ENCODE measurements at regions not wholly inside any gene's neighbourhood (a gene's known extent, or its start where the extent isn't known, plus 50 kb on each side); places are given as distances from the start of the nearest gene placed in this dataset.

DNA sequence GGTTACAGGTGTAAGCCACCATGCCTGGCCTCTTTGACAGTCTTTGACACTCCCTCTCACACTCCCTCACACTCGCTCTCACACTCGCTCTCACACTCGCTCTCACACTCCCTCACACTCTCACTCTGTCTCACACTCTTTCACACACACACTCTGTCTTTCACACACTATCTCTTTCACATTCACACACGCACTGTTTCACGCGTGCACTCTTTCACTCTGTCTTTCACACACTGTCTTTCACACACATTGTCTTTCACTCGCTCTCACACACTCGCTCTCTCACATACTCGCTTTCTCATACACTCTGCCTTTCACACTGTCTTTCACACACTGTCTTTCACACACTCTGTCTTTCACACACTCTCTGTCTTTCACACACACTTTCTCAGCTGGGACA is 167.1 kb upstream of the CXCL13 start:
- TF ChIP-seq, protein P1, sequence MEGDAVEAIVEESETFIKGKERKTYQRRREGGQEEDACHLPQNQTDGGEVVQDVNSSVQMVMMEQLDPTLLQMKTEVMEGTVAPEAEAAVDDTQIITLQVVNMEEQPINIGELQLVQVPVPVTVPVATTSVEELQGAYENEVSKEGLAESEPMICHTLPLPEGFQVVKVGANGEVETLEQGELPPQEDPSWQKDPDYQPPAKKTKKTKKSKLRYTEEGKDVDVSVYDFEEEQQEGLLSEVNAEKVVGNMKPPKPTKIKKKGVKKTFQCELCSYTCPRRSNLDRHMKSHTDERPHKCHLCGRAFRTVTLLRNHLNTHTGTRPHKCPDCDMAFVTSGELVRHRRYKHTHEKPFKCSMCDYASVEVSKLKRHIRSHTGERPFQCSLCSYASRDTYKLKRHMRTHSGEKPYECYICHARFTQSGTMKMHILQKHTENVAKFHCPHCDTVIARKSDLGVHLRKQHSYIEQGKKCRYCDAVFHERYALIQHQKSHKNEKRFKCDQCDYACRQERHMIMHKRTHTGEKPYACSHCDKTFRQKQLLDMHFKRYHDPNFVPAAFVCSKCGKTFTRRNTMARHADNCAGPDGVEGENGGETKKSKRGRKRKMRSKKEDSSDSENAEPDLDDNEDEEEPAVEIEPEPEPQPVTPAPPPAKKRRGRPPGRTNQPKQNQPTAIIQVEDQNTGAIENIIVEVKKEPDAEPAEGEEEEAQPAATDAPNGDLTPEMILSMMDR (tag by site-specific recombination; IDR thresholded peaks at IDR 0.05), result no peak
- TF ChIP-seq, protein P2, sequence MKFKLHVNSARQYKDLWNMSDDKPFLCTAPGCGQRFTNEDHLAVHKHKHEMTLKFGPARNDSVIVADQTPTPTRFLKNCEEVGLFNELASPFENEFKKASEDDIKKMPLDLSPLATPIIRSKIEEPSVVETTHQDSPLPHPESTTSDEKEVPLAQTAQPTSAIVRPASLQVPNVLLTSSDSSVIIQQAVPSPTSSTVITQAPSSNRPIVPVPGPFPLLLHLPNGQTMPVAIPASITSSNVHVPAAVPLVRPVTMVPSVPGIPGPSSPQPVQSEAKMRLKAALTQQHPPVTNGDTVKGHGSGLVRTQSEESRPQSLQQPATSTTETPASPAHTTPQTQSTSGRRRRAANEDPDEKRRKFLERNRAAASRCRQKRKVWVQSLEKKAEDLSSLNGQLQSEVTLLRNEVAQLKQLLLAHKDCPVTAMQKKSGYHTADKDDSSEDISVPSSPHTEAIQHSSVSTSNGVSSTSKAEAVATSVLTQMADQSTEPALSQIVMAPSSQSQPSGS (tag by site-specific recombination; IDR thresholded peaks at IDR 0.05; ENCODE audit: low read depth), result no peak
- TF ChIP-seq, protein P3, sequence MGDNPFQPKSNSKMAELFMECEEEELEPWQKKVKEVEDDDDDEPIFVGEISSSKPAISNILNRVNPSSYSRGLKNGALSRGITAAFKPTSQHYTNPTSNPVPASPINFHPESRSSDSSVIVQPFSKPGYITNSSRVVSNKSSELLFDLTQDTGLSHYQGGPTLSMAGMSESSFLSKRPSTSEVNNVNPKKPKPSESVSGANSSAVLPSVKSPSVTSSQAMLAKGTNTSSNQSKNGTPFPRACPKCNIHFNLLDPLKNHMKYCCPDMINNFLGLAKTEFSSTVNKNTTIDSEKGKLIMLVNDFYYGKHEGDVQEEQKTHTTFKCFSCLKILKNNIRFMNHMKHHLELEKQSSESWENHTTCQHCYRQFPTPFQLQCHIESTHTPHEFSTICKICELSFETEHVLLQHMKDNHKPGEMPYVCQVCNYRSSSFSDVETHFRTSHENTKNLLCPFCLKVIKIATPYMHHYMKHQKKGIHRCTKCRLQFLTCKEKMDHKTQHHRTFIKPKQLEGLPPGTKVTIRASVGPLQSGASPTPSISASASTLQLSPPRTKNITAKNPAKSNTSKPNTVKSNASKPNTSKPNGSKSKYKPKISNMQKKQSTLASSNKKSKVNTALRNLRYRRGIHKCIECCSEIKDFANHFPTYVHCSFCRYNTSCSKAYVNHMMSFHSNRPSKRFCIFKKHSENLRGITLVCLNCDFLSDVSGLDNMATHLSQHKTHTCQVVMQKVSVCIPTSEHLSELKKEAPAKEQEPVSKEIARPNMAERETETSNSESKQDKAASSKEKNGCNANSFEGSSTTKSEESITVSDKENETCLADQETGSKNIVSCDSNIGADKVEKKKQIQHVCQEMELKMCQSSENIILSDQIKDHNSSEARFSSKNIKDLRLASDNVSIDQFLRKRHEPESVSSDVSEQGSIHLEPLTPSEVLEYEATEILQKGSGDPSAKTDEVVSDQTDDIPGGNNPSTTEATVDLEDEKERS (tag by site-specific recombination; IDR thresholded peaks at IDR 0.05), result no peak
- TF ChIP-seq, protein P4, sequence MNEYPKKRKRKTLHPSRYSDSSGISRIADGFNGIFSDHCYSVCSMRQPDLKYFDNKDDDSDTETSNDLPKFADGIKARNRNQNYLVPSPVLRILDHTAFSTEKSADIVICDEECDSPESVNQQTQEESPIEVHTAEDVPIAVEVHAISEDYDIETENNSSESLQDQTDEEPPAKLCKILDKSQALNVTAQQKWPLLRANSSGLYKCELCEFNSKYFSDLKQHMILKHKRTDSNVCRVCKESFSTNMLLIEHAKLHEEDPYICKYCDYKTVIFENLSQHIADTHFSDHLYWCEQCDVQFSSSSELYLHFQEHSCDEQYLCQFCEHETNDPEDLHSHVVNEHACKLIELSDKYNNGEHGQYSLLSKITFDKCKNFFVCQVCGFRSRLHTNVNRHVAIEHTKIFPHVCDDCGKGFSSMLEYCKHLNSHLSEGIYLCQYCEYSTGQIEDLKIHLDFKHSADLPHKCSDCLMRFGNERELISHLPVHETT (tag by site-specific recombination; IDR thresholded peaks at IDR 0.05), result no peak
- no peak for TF ChIP-seq ZNF768 (tag by site-specific recombination; IDR thresholded peaks at IDR 0.05)
- TF ChIP-seq SETDB1 (IDR thresholded peaks at IDR 0.05; ENCODE audit: insufficient read length, low read length), result no peak
- TF ChIP-seq, protein P5, sequence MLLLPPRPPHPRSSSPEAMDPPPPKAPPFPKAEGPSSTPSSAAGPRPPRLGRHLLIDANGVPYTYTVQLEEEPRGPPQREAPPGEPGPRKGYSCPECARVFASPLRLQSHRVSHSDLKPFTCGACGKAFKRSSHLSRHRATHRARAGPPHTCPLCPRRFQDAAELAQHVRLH (tag by site-specific recombination; IDR thresholded peaks at IDR 0.05), result no peak
- TF ChIP-seq ZNF184 (tag by site-specific recombination; IDR thresholded peaks at IDR 0.05), result no peak
- TF ChIP-seq ZNF19 (tag by site-specific recombination; IDR thresholded peaks at IDR 0.05; ENCODE audit: low read depth), result no peak
- TF ChIP-seq ZFP3 (tag by site-specific recombination; IDR thresholded peaks at IDR 0.05; ENCODE audit: low read depth), result no peak
